Gastroesophageal sphincter (tissue), 4 donors: ENCODE measurements at regions not wholly inside any gene's neighbourhood (a gene's known extent, or its start where the extent isn't known, plus 50 kb on each side); places are given as distances from the start of the nearest gene placed in this dataset.
"Not testable (repeated sequence)": the region's sequence is repeated elsewhere in the genome, so short reads cannot be mapped to it uniquely, and the experiment has no call there.

Experiments
- ATAC-seq: fragments of 150-250 bp; one replicate; pipeline ENCODE4 v1.9.1; 2016; ENCODE audit warnings: mild to moderate bottlenecking, moderate library complexity
- H3K27ac ChIP-seq, 4 donors: fragments of 200-600 bp; sonication (generic) in 3 of 4; 1 replicate in 3 of 4; 2 replicates in 1 of 4; pipeline ENCODE4 v1.5.1; 2016 to 2019
- H3K27me3 ChIP-seq: fragments of 200-600 bp; sonication (generic); one replicate; pipeline ENCODE4 v1.5.1; 2019
- H3K36me3 ChIP-seq, 2 donors: fragments of 200-600 bp; sonication (generic); one replicate each; pipeline ENCODE4 v1.5.1; 2019; ENCODE audit warnings: control low read depth in 1 of 2
- H3K4me1 ChIP-seq, 3 donors: fragments of 200-600 bp; sonication (generic); 1 replicate in 2 of 3; 2 replicates in 1 of 3; pipeline ENCODE4 v1.5.1; 2016 to 2019; ENCODE audit warnings: control low read depth in 2 of 3
- H3K4me3 ChIP-seq, 2 donors: fragments of 200-600 bp; sonication (generic); one replicate each; pipeline ENCODE4 v1.5.1; 2019; ENCODE audit warnings: mild to moderate bottlenecking in 1 of 2, moderate library complexity in 1 of 2
- H3K9me3 ChIP-seq, 3 donors: fragments of 200-600 bp; sonication (generic); one replicate each; pipeline ENCODE4 v1.5.1; 2017 to 2019; ENCODE audit warnings: control low read depth in 2 of 3
- EP300 ChIP-seq: sonication (generic); formaldehyde crosslinking; IDR thresholded peaks from one replicate; pipeline ENCODE4 v1.6.1; 2017; ENCODE audit warnings: antibody characterized with exemption, mild to moderate bottlenecking
- POLR2A ChIP-seq, 2 donors: fragments of 450-650 bp; IDR thresholded peaks; one replicate each; pipeline ENCODE4 v1.6.1; 2017; ENCODE audit warnings: antibody characterized with exemption in 2 of 2, mild to moderate bottlenecking in 2 of 2, moderate library complexity in 1 of 2
- POLR2AphosphoS5 ChIP-seq: sonication (generic); formaldehyde crosslinking; IDR thresholded peaks from one replicate; pipeline ENCODE4 v1.6.1; 2017; ENCODE audit warnings: antibody characterized with exemption
- WGBS, 2 donors: methylation state at CpG; one replicate each; pipeline ENCODE4 v1.1.5; 2018; ENCODE audit warnings: low coverage in 1 of 2; 5-methylcytosine and 5-hydroxymethylcytosine counted together
- TF ChIP-seq, protein P1 (sequence below), 4 experiments: fragments of 200-600 bp in 2 of 4; fragments of 450-650 bp in 2 of 4; sonication (generic) in 1 of 4; IDR thresholded peaks; one replicate each; pipeline ENCODE4 v1.5.1; 2017 to 2019; ENCODE audit warnings: antibody characterized with exemption in 4 of 4, mild to moderate bottlenecking in 2 of 4, moderate library complexity in 2 of 4

- no peaks in the 10 kb centered on the region for H3K4me1 ChIP-seq
- no peak overlapping the region for H3K4me3 ChIP-seq
- H3K27ac ChIP-seq, result no peak overlapping the region
- peaks cover 0 to 15% (median 0%) of the 10 kb centered on the region in 3 donors for H3K9me3 ChIP-seq
- TF ChIP-seq, protein P1, sequence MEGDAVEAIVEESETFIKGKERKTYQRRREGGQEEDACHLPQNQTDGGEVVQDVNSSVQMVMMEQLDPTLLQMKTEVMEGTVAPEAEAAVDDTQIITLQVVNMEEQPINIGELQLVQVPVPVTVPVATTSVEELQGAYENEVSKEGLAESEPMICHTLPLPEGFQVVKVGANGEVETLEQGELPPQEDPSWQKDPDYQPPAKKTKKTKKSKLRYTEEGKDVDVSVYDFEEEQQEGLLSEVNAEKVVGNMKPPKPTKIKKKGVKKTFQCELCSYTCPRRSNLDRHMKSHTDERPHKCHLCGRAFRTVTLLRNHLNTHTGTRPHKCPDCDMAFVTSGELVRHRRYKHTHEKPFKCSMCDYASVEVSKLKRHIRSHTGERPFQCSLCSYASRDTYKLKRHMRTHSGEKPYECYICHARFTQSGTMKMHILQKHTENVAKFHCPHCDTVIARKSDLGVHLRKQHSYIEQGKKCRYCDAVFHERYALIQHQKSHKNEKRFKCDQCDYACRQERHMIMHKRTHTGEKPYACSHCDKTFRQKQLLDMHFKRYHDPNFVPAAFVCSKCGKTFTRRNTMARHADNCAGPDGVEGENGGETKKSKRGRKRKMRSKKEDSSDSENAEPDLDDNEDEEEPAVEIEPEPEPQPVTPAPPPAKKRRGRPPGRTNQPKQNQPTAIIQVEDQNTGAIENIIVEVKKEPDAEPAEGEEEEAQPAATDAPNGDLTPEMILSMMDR (IDR thresholded peaks at IDR 0.05), result no peak
- TF ChIP-seq POLR2AphosphoS5, result no peak
- TF ChIP-seq EP300, result no peak
- no peak for TF ChIP-seq POLR2A (IDR thresholded peaks at IDR 0.05)
- WGBS, 2 donors, result 52 to 67% methylated on average over 2 of the region's 2 CpGs
- ATAC-seq, result no peak
- no peaks in the 10 kb centered on the region for H3K36me3 ChIP-seq
- no peaks in the 10 kb centered on the region for H3K27me3 ChIP-seq
Measured at GRCh38 chr5:136559651-136560050, 194.3 kb upstream of the TRPC7 start.

GRCh38 chr5:136547096-136547495, 181.8 kb upstream of the TRPC7 start:
- H3K4me3 ChIP-seq, H3K9me3 ChIP-seq, H3K4me1 ChIP-seq, ATAC-seq, H3K36me3 ChIP-seq, H3K27ac ChIP-seq, H3K27me3 ChIP-seq: not testable (repeated sequence)
- WGBS, 2 donors, result 70 to 88% methylated on average over 2 of the region's 2 CpGs

DNA sequence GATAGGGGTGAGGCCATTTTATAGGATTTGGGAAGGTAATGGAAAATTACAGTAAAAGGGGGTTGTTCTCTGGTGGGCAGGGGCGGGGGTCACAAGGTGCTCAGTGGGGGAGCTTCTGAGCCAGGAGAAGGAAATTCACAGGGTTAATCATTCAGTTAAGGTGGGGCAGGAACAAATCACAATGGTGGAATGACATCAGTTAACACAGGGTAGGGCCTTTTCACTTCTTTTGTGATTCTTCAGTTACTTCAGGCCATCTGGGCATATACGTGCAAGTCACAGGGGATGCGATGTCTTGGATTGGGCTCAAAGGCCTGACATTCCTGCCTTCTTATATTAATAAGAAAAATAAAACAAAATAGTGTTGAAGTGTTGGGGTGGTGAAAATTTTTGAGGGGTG, 181.1 kb upstream of the TRPC7 start:
- not testable (repeated sequence) for H3K4me1 ChIP-seq, H3K4me3 ChIP-seq, H3K27ac ChIP-seq, H3K36me3 ChIP-seq, ATAC-seq, H3K9me3 ChIP-seq, H3K27me3 ChIP-seq
- 83 to 89% methylated on average over 2 to 3 of the region's 3 CpGs for WGBS, 2 donors

DNA sequence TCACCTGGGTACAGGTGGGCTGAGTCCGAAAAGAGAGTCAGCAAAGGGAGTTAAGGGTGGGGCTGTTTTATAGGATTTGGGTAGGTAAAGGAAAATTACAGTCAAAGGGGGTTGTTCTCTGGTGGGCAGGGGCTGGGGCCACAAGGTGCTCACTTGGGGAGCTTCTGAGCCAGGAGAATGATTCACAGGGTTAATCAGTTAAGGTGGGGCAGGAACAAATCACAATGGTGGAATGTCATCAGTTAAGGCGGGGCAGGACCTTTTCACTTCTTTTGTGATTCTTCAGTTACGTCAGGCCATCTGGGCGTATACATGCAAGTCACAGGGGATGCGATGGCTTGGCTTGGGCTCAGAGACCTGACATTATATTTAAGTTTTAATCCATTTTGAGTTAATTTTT, 179.7 kb upstream of the TRPC7 start:
- H3K27ac ChIP-seq, ATAC-seq, H3K4me3 ChIP-seq, H3K36me3 ChIP-seq, H3K9me3 ChIP-seq, H3K27me3 ChIP-seq, H3K4me1 ChIP-seq: not testable (repeated sequence)
- WGBS, 2 donors, result 89 to 93% methylated on average over 4 to 5 of the region's 5 CpGs

DNA sequence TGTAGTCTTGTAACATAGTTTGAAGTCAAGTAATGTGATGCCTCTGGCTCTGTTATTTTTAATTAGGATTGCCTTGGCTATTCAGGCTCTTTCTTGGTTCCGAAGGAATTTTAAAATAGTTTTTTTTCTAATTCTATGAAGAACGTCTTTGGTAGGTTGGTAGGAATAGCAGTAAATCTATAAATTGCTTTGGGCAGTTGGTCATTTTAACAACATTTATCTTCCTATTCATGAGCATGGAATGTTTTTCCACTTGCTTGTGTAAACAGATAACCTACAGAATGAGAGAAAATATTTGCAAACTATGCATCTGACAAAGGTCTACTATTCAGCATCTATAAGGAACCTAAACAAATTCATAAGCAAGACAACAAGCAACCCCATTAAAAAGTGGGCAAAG, 173.2 kb upstream of the TRPC7 start:
- H3K4me1 ChIP-seq, result no peaks in the 10 kb centered on the region
- no peak overlapping the region for H3K27ac ChIP-seq
- H3K36me3 ChIP-seq, result no peaks in the 10 kb centered on the region
- ATAC-seq, result no peak
- no peaks in the 10 kb centered on the region for H3K9me3 ChIP-seq
- H3K27me3 ChIP-seq, result no peaks in the 10 kb centered on the region
- no peak overlapping the region for H3K4me3 ChIP-seq
- no peak for TF ChIP-seq POLR2AphosphoS5
- no peak for TF ChIP-seq EP300
- TF ChIP-seq, protein P1 (IDR thresholded peaks at IDR 0.05), result no peak
- no peak for TF ChIP-seq POLR2A (IDR thresholded peaks at IDR 0.05)
- WGBS, 2 donors, result 81 to 83% methylated on average over 2 of the region's 2 CpGs

GRCh38 chr5:136529081-136529480, 163.7 kb upstream of the TRPC7 start:
- no peaks in the 10 kb centered on the region for H3K4me1 ChIP-seq
- no peak for TF ChIP-seq EP300
- no peak for TF ChIP-seq POLR2AphosphoS5
- no peak for TF ChIP-seq POLR2A (IDR thresholded peaks at IDR 0.05)
- TF ChIP-seq, protein P1 (IDR thresholded peaks at IDR 0.05), result no peak
- H3K9me3 ChIP-seq, result no peaks in the 10 kb centered on the region
- no peak overlapping the region for H3K27ac ChIP-seq
- no peaks in the 10 kb centered on the region for H3K36me3 ChIP-seq
- no peaks in the 10 kb centered on the region for H3K27me3 ChIP-seq
- no peak overlapping the region for H3K4me3 ChIP-seq
- no peak for ATAC-seq

GRCh38 chr5:136528481-136529030, 163.2 kb upstream of the TRPC7 start:
- Histone ChIP-seq H3K27me3 (no peaks in the 10 kb centered on the region), H3K27ac (no peak overlapping the region), H3K9me3 (no peaks in the 10 kb centered on the region), H3K4me1 (no peaks in the 10 kb centered on the region), H3K4me3 (no peak overlapping the region), H3K36me3 (no peaks in the 10 kb centered on the region)
- no peak for ATAC-seq
- TF ChIP-seq POLR2A (IDR thresholded peaks at IDR 0.05) (no peak), POLR2AphosphoS5 (no peak), EP300 (no peak)
- TF ChIP-seq, protein P1 (IDR thresholded peaks at IDR 0.05), result no peak
- 88 to 100% methylated on average over 2 of the region's 2 CpGs for WGBS, 2 donors
